Activated CD8-positive, alpha-beta memory T cell treated with anti-CD3 and anti-CD28 coated beads for 36 hours (primary cell): ENCODE measurements at regions not wholly inside any gene's neighbourhood (a gene's known extent, or its start where the extent isn't known, plus 50 kb on each side); places are given as distances from the start of the nearest gene placed in this dataset.
"Not testable (repeated sequence)": the region's sequence is repeated elsewhere in the genome, so short reads cannot be mapped to it uniquely, and the experiment has no call there.

Source experiments
- CTCF ChIA-PET: fragments of 350-600 bp; sonication (Branson Sonifier 250); formaldehyde crosslinking; loops from one replicate; lab custom pipeline; 2021; ENCODE audit warnings: antibody characterized with exemption; lab: Charles Lee
- POLR2A ChIA-PET: fragments of 350-600 bp; sonication (Branson Sonifier 250); formaldehyde crosslinking; loops from one replicate; lab custom pipeline; 2021; ENCODE audit warnings: antibody characterized with exemption; lab: Charles Lee

DNA sequence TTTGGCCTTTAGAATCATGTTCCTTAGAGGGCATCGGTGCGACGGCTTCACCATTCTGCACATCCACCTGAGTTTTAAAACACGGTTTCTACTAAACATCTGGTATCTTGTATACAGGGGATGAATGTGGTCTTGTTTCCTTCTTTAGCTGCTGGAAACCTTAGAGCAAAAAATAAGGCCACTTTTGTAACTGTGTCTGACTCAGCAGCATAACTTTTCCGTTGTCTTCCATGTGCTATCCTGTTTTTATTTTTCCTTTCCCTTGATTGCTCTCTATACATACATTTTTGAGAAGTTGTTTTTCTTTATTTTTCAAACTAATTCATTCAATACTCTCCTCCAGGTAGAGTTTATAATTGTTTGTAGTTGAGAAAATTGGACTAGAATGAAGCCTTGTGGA is 108.8 kb upstream of the PCED1B start:
- POLR2A ChIA-PET = no interaction called here
- CTCF ChIA-PET = no interaction called here

DNA sequence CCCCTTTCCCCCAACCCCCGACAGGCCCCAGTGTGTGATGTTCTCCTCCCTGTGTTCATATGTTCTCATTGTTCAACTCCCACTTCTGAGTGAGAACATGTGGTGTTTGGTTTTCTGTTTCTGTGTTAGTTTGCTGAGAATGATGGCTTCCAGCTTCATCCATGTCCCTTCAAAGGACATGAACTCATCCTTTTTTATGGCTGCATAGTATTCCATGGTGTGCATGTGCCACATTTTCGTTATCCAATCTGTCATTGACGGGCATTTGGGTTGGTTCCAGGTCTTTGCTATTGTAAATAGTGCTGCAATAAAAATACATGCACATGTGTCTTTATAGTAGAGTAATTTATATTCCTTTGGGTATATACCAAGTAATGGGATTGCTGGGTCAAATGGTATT is 105.5 kb upstream of the PCED1B start:
- CTCF ChIA-PET, POLR2A ChIA-PET: not testable (repeated sequence)

DNA sequence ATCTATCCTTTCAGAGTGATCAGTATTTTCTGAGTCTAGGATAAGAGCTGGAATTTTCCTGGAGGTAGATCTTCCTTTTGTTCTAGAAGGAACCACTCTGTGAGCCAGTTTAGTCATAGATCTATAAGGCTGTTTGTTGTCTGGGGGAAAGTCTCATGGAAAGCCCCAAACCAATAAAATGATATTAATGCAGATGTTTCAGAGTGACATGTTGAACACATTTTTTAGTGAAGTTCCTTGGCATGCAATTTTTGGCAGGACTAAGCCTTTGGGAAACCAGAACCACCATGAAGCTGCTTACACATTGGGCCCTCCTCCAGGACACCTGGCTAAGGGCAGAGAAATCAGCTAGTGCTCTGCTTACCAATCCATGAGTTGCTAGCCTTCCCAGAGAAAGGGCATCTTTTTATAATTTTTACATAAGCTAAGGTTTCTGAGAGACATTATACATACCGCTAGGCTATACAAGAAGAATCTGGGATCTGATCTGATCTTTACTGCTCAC is 101.5 kb upstream of the PCED1B start:
- ChIA-PET CTCF (no interaction called here), POLR2A (no interaction called here)

DNA sequence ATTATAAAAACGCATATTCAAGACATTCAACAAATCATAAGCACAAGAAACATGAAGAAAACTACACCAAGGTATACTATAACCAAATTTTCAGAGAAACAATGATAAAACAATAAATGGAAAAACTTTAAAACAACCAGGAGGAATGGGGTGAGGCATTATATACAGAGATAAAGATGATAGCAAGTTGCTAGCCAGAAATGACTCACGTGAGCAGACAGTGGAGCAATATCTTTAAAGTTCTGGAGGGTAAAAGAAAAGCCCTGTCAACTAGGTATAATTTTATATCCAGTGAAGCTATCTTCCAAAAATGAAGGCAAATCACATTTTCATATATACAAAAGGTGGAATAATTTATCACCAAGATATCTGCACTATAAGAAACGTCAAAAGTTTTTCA is 97.8 kb upstream of the PCED1B start:
- ChIA-PET CTCF (no interaction called here), POLR2A (no interaction called here)

DNA sequence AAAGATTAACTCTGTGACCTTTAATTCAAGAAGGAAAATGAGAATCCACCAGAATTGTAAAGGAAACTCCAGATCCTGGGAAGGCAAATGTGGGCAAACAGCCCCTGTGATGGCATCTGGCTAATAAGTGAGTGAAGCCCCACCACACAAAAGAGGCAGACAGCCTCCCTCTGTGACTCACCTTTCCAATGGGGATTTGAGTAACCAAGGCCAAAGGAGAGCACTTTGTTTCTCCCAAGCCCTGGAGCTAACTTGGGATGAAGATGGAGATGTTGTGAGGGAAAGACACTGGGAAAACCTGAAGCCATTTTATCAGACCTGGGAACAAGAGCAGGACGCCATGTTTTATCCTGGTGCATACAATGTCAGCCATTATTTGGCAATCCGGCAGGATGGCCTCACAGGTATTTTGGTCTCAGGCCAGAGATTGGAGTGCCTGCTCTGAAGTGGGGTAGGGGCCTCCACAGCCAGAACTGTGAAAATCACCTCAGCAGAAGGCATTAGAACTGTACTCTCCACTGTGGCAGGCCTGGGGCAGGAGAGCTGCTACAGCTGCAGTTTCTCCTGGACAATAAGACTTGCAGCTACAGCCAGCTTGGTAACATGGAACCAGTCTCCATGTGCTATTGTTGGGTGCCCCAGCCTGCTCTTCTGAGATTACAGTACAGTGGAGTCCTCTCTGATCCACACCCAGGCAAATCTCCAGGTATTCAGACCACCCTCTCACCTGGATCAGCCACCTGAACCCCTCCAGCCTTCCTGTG is 96.6 kb upstream of the PCED1B start:
- POLR2A ChIA-PET = no interaction called here
- CTCF ChIA-PET = no interaction called here

DNA sequence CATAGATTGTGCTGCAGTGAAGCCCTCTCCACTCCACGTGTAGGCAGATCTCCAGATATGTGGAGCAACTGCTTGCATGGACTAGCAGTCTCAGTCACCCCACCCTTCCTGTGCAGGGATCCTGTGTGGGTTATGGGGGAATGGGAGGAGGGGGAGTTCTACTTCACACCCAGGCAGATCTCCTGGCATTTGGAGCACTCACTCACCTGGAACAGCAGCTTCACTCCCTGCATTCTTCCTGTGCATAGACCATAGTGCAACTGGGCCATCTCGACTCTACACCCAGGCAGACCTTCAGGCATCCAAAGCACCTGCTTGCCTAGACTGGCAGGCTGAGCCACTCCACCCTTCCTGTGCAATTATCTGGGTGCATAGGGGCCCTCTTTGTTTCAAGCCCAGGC is 96.0 kb upstream of the PCED1B start:
- CTCF ChIA-PET = no interaction called here
- POLR2A ChIA-PET = no interaction called here

DNA sequence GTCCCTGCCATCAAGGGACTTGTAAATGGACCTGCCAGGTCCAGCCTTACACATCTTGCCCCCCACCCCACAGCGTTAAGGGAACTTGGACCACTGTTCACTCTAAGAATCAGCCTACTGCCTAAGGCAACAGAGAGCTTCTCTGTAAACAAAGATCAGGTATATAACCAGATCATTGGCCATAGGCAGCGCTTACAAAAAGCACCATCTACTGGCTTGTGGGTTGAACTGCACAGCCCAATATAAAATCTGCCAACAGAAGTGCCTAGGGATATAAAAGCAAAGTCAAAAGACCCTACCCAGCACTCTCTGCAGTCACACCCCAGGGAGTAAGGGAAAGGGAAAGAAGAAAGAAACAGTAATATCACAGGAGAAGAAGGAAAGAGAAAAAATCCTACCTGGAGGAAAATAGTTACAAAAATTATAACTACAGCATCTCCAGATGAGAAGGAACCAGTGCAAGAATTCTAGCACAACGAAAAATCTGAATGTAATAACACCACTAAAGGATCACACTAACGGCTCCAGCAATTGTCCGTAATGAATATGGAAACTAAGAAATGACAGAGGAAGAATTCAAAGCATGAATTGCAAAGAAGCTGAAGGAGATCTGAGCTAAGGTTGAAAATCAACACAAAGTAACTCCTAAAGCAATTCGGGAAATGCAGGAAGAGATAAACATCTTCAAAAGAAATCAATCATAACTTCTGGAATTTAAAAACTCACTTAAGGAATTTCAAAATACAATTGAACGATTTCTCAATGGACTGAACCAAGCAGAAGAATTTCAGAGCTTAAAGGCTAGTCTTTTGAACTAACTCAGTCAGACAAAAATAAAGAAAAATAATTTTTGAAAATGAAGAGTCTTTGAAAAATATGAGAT is 95.2 kb upstream of the PCED1B start:
- ChIA-PET CTCF (no interaction called here), POLR2A (no interaction called here)

DNA sequence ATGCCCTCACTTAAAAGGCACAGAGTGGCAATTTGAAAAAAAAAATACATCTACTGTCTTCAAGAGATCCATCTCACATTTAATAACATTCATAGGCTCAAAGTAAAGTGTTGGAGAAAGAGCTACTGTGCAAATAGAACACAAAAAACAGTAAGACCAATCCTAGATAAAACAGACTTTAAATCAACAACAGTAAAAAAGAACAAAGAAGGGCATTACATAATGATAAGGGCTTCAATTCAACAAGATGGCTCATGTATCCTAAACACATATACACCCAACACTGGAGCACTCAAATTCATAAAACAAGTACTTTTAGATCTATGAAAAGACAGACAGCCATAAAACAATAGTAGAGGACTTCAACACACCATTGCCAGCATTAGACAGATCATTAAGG is 93.6 kb upstream of the PCED1B start:
- CTCF ChIA-PET = interaction anchor here (0.9 kb wide), 1 partner anchor 748 kb away, joined by 3 read pairs; no protein-coding TSS in a partner anchor

DNA sequence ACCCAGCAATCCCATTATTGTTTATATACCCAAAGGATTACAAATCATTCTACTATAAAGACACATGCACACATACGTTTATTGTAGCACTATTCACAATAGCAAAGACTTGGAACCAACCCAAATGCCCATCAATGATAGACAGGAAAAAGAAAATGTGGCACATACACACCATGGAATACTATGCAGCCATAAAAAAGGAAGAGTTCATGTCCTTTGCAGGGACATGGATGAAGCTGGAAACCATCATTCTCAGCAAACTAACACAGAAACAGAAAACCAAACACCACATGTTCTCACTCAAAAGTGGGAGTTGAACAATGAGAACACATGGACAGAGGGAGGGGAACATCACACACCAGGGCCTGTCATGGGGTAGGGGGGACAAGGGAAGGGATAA is 91.3 kb upstream of the PCED1B start:
- POLR2A ChIA-PET, CTCF ChIA-PET: not testable (repeated sequence)

More for the DNA sequence above, 93.6 kb upstream of the PCED1B start:
- POLR2A ChIA-PET = no interaction called here

DNA sequence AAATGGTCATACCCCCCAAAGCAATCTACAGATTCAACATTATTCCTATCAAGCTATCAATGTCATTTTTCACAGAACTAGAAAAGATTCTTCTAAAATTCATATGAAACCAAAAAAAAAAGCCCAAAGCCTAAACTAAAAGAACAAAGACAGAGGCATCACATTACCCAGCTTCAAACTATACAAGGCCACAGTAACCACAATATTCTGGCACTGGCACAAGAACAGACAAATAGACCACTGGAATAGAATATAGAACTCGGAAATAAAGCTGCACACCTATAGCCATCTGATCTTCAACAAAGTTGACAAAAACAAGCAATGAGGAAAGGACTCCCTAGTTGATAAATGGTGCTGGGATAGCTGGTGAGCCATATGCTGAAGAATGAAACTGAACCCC is 89.2 kb upstream of the PCED1B start:
- ChIA-PET CTCF (no interaction called here), POLR2A (no interaction called here)

DNA sequence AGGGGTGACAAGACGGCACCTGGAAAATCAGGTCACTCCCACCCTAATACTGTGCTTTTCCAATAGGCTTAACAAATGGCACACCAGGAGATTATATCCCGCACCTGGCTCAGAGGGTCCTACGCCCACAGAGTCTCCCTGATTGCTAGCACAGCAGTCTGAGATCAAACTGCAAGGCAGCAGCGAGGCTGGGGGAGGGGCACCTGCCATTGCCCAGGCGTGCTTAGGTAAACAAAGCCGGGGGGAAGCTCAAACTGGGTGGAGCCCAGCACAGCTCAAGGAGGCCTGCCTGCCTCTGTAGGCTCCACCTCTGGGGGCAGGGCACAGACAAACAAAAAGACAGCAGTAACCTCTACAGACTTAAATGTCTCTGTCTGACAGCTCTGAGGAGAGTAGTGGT is 87.4 kb upstream of the PCED1B start:
- CTCF ChIA-PET, POLR2A ChIA-PET: not testable (repeated sequence)

DNA sequence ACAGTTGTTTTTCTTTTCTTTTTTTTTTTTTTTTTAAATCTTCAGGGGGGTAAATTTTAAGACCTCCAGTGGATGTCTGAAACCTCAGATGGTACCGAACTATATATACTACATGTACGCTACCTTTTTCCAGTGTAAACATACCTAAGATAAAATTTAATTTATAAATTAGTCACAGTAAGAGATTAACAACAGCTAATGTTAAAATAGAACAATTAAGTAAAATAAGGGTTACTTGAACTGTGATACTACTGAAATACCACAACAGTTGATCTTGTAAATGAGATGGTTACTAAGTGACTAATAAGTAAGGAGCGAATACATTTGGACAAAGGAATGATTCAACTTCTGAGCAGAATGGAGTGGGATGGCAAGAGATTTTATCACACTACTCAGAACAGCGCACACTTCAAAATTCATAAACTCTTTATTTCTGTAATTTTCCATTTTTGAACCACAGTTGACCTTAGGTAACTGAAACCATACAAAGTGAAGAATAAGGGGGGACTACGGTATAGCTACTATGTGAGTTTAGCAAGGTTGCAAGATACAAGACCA is 80.5 kb upstream of the PCED1B start:
- POLR2A ChIA-PET = no interaction called here
- CTCF ChIA-PET = no interaction called here

DNA sequence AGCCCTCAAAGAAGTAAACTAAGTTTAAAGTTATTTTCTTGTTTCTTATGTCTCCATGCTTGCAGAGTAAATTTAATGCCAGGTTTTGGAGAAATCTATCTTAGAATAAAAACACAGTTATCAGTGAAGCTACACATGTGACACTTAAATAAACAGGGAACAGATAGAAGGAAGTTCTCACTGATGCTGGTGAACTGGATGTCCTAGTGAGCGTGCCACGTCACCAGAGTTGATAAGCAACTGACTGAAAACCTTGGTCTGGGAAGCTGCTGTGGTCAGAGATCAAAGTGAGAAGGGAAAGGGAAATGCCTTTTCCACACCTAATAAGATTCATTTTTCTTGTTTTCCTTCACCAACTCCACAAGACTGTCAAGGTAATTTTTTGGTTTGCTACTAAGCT is 74.8 kb upstream of the PCED1B start:
- POLR2A ChIA-PET = no interaction called here
- CTCF ChIA-PET = interaction anchor here (1.1 kb wide), 1 partner anchor 50 kb away, joined by 4 read pairs; no protein-coding TSS in a partner anchor

DNA sequence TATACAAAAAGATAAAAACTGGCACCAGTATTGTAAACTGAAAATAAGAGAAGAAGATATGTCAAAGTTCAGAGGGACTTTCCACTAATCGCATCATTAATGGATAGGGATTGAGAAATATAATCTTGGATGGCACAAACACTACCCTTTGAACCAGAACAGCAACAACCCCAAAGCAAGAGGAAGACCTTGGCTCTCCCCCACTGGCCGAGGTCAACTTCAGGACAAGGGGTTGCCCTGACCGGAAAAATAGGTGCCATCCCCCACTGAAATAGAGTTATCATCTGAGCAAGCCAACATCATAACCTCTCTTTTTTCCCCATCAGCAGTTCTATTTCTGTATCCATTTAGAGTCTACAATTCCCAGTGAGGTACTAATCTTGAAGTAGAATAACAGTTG is 72.4 kb upstream of the PCED1B start:
- CTCF ChIA-PET = no interaction called here
- POLR2A ChIA-PET = no interaction called here

DNA sequence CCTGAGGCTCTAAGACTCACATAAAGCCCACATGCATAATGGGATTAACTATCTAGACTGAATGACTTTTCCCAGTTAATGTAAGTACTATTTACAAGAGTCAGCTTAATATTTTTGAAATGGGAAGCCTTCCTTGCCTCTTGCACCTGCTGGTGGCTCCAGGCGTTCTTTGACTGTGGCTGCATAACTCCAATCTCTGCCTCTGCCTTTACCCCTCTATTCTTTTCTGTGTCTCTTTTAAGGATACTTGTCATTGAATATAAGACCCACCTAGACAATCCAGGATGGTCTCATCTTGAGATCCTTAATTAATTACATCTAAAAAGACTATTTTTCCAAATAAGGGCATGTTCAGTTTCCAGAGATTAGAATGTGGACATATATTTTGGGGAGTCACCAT is 66.9 kb upstream of the PCED1B start:
- ChIA-PET CTCF (no interaction called here), POLR2A (no interaction called here)

DNA sequence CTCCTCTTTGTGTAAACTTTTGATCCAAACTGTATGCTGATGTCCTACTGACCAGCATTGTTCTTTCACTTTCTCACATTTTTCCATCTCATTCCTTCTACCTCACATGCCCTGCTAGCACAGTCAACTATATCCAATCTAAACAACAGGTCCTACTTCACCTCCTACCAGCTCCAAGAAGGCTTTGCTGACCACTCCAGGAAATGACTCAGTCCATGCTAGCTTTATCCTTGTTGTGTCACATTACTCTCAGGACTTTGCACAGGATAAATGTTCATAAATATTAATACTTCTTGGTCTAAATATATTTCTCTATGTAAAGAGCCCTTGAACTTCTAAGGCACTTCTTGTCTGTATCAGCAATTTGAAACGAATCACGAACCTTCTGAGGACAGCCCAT is 64.9 kb upstream of the PCED1B start:
- POLR2A ChIA-PET = no interaction called here
- CTCF ChIA-PET = no interaction called here

DNA sequence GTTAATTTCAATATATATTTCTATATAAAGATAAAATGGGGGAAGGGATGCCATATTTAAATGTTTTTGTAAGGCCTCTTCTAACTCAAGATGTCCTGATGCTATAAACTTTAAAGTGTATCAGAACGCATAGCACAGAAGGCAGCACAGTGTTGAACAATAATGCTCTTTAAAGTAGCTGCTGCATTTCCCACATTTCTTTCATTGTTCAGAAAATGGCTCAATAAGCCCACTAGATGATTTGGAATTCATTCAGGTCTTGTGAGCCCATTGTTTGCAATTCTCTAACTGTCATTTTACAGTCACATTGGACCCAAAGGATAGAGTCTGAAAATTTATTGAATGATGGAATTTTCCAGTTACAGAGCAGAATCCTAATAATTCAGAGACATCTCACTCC is 64.0 kb upstream of the PCED1B start:
- ChIA-PET POLR2A (no interaction called here), CTCF (no interaction called here)

DNA sequence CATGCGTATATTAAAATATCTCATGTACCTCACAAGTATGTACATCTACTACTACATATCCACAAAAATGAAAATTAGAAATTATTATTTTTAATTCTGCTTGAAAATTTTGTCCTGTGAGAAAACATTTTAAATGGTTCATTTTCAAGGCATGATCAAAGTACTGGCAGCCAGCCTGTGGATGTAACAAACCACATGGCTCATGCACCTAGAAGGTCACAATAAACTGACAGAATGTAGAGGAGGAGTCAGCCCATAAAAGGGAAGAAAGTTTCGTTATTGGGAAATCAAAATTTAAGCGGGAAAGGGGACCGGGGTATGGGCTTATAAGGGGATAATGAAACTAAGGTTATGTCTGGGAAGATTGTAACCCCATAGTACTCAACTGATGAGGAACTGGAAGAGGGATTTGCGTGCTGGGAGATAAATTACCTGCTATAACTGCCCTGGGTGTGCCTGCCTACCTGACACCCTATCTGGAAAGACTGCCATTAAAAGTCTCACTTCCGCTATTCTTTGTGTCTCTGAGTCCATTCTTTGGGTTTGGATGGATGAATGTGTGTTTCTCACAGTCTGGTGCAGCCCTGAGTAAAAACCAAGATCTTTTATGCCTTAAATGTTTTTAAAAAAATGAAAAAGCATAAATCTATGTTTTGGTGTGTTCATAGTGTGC is 62.2 kb upstream of the PCED1B start:
- ChIA-PET CTCF (no interaction called here), POLR2A (no interaction called here)

DNA sequence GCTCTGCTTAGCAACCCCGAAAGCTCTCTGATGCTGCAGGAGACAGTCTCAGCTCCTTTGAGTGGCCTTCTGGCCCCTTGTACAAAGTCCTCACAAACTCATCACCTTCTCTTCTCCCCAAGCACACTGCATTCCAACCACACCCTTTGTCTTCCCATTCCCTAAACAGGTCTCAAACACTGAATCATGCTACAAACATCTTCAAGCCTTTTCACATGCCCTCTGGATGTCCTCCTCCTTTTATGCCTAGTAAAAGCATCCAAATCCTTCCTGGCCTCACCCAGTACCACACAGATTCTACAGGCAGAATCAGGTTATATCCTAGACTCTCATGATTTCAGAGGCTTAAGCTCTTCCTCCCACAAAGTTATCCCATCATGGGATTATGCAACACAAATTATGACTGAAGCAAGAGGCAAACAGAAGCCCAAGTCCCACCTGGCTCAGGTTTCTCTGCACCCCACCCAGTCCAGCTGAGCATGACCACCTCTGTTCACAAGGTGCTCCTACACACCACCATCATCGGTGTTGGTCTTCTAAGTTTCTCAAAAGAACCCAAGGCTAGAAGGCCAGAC is 61.4 kb upstream of the PCED1B start:
- POLR2A ChIA-PET = no interaction called here
- CTCF ChIA-PET = no interaction called here
